ENCODE measurements at regions not wholly inside any gene's neighbourhood (a gene's known extent, or its start where the extent isn't known, plus 50 kb on each side); places are given as distances from the start of the nearest gene placed in this dataset.

- TF ChIP-seq HDAC2 (IDR thresholded peaks at IDR 0.05; ENCODE audit: borderline replicate concordance in 1 of 2, low read depth in 2 of 2, low read length in 2 of 2): no peak
- Histone ChIP-seq H4K20me1 (replicated peaks in 1 of 2; ENCODE audit: control insufficient read depth in 1 of 2, insufficient read depth in 2 of 2, low read length in 2 of 2) (no peaks in the 10 kb centered on the region), H3K14ac (ENCODE audit: insufficient read length) (no peak overlapping the region), H2BK5ac (ENCODE audit: low read depth, low read length) (no peak overlapping the region), H3K4ac (replicated peaks; ENCODE audit: insufficient read length, low read depth, low read length) (no peak overlapping the region), H2AK5ac (ENCODE audit: low read depth, low read length) (no peak overlapping the region), H3K23ac (ENCODE audit: insufficient read length) (no peak overlapping the region), H4K91ac (replicated peaks; ENCODE audit: insufficient read length, low read length) (no peak overlapping the region), H3K23me2 (ENCODE audit: low read depth, low read length) (no peaks in the 10 kb centered on the region), H3K27ac (ENCODE audit: low read depth, low read length) (no peak overlapping the region), H3K9ac (replicated peaks in 1 of 4; ENCODE audit: extremely low read depth in 1 of 4, low read depth in 3 of 4, low read length in 3 of 4) (no peak overlapping the region), H4K8ac (ENCODE audit: extremely low read depth, insufficient read depth, low read length) (no peak overlapping the region), H2BK12ac (ENCODE audit: low read depth, low read length) (no peak overlapping the region), H3K4me1 (replicated peaks in 1 of 4; ENCODE audit: control insufficient read depth in 3 of 4, insufficient read depth in 4 of 4, low read length in 3 of 4) (no peaks in the 10 kb centered on the region), H4K5ac (ENCODE audit: insufficient read length, low read depth, low read length) (no peak overlapping the region), H3K79me1 (ENCODE audit: low read depth, low read length) (no peaks in the 10 kb centered on the region), H3K36me3 (ENCODE audit: control insufficient read depth in 2 of 4, insufficient read depth in 4 of 4, low read length in 3 of 4) (no peaks in the 10 kb centered on the region), H3K79me2 (ENCODE audit: control insufficient read depth in 1 of 2, insufficient read depth in 2 of 2, low read length in 2 of 2) (no peaks in the 10 kb centered on the region), H3K4me3 (ENCODE audit: extremely low read depth in 1 of 4, insufficient read depth in 2 of 4, low read depth in 3 of 4, low read length in 4 of 4) (no peak overlapping the region), H3K9me3 (ENCODE audit: insufficient read depth in 2 of 2, low read depth in 1 of 2, low read length in 1 of 2) (no peaks in the 10 kb centered on the region), H2BK20ac (ENCODE audit: low read length) (no peak overlapping the region), H3K56ac (replicated peaks; ENCODE audit: insufficient read length, low read depth, low read length) (no peak overlapping the region), H2BK15ac (ENCODE audit: low read length) (no peak overlapping the region), H3K4me2 (ENCODE audit: insufficient read depth in 1 of 2, low read depth in 2 of 2, low read length in 2 of 2) (no peak overlapping the region), H2BK120ac (replicated peaks; ENCODE audit: low read depth, low read length) (no peak overlapping the region), H3K27me3 (replicated peaks in 1 of 4; ENCODE audit: control insufficient read depth in 3 of 4, extremely low read depth in 1 of 4, insufficient read depth in 3 of 4, low read length in 3 of 4) (no peaks in the 10 kb centered on the region), H3K18ac (ENCODE audit: extremely low read depth, low read length) (no peak overlapping the region), H2AFZ (ENCODE audit: low read length) (no peak overlapping the region)
- FAIRE-seq: no peak
- ChIA-PET CTCF (ENCODE audit: partially characterized antibody) (no interaction called here), POLR2A (ENCODE audit: partially characterized antibody) (no interaction called here)
- no peak for DNase-seq (ENCODE audit: low read depth in 1 of 2, low spot score in 2 of 2)
Measured at GRCh38 chr15:94943888-94944287, 712.5 kb downstream of the MCTP2 start.

Data from H1 (cell line).